Stimulated activated CD8-positive, alpha-beta memory T cell treated with anti-CD3 and anti-CD28 coated beads, Interleukin-4, amount 100 ng/mL, for 1 hour (primary cell): ENCODE measurements at regions not wholly inside any gene's neighbourhood (a gene's known extent, or its start where the extent isn't known, plus 50 kb on each side); places are given as distances from the start of the nearest gene placed in this dataset.

Experiments
- DNase-seq, 2 donors: peaks; one replicate each; pipeline ENCODE4 v3.0.0-alpha.2; 2020; ENCODE audit warnings: low read depth in 2 of 2, low spot score in 1 of 2

DNA sequence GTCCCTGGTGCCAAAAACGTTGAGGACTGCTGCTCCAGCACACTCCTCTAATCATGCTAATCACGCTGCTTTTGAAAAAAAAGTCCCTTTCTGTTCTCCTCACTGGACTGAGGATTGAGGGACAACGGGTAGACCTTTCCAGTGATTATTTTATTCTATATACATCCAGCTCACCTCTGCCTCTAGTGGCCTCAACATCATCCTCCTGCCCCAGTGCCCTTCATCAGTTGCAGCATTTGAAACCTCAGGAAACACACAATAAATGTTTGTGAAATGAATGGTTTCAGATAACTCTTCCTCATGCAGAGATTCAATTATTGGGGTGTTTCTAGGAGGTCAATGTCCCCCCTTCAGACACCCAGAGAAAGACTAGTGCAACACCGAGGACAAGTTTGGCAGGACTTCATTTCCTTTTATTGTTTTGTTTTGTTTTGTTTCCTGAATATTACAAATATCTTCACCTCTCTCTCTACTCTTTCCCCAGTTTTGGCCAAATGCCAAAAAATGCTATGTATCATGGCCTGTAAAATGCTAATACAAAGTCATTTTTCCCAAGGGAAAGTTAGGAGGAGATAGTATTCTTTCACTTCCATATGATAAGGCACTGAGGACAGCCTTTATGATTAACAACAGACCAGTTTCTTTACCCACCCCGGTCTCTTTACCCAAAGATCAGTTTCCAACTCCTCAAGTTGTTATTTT is 460.1 kb upstream of the SLIT2 start:
- no peak for DNase-seq

DNA sequence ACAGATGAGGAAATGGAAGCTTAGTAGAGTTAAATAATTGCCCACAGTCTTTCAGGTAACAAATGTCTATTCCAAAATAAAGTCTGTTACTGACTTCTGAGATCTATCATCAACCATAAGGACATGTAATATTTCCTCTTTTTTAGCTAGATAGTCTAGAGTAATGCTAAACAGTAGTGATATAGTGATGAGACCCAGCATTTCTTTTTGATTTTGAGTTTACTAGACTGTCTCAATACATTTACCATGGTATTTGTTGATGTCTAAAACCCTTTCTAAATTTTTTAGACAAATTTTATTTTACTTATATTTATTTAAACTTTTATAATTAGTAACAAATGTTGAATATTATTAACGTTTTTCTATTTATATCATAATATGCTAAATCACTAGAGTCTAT is 465.1 kb upstream of the SLIT2 start:
- DNase-seq: no peak

DNA sequence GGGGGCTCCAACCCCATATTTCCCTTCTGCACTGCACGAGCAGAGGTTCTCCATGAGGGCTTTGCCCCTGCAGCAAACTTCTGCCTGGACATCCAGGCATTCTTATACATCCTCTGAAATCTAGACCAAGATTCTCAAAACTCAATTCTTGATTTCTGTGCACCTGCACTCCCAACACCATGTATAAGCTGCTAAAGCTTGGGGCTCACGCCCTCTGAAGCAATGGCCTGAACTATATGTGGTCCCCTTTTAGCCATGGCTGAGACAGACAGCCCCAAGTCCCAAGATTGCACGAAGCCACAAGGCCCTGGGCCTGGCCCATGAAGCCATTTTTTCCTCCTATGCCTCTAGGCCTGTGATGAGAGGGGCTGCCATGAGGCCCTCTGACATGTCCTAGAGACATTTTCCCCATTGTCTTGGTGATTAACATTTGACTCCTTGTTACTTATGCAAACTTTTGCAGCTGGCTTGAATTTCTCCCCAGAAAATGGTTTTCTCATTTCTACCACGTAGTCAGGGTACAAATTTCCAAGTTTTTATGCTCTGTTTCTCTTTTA is 468.0 kb upstream of the SLIT2 start:
- DNase-seq: no peak

DNA sequence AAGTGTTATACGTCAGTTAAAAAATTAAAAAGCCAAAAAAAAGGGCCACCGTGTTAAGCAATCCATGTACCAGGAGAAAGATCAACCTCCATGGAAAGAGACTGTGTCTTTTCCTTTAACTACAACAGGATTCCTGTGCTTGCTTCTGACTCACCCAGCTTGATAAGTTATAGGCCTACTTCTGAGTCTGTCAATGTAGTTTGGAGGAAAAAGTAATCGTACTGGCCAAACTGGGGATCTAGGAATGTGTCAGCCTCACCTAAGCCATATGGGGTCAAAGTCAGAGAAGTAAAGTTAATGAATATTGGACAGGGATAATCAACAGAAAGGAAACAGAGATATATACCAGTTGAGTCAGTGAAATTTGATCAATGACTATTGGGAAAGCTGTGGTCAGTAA is 470.8 kb upstream of the SLIT2 start:
- DNase-seq: no peak

DNA sequence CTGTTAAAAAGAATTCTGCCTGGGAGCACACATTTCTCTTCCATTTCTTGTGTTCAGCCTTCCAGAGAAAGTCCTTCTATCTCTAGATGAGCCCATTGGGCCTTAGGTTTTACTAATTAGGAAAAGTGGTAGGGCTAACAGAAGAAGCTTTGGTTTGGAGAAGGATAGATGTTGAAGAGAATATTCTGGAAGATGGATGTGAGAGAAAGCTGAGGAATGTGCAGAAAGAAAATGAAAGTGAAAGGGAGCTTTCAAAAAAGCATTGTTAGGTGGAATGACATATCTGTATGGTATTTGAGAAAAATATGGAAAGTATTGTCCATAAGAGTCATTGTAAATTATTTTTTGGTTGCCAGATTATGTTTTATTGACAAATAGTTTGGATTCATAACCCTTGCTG is 474.8 kb upstream of the SLIT2 start:
- DNase-seq: no peak

DNA sequence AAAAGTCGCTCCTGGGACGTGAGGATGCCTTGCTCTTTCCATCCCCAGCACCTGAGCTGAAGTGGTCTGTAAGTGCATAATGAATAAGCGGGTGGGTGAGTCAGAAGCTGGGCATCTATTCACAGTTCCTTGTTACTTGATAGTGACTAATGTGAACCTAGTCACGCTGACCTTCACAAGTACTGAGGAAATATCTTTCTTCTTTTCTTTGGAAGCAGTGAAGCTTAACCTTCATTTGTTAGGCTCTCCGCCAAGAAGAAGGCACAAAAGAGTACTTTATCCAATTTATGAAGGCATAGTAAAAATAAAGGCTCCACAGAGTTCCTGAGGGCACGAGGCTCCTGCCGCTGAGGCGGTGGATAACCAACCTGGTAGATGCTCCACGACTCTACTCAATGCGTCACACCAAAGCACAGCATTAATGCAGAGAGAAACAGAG is 475.7 kb upstream of the SLIT2 start:
- no peak for DNase-seq

DNA sequence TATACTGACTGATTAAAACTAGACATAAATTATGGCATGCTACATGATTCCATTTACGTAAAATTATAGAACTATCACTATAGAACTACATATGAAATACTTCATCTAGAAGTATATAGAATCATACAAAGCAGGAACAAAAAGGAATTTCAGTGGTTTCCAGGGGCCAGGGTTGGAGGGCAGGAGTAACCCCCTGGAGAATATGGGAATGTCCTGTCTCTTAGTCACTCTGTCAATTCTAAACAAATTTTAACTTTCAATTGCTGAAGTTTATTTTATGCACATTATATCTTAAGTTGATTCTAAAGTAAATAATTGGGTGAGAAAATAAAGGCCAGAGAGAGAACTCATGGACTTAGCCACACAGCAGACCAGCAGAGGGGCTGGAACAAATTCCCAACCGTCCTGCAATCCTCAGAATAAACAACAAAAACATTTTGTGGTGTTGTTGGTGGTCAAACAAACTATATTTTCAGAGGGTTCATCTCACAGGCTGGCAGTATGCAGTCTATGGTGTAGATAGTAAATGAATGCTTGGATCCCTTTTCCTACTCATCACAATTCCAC is 476.9 kb upstream of the SLIT2 start:
- no peak for DNase-seq

DNA sequence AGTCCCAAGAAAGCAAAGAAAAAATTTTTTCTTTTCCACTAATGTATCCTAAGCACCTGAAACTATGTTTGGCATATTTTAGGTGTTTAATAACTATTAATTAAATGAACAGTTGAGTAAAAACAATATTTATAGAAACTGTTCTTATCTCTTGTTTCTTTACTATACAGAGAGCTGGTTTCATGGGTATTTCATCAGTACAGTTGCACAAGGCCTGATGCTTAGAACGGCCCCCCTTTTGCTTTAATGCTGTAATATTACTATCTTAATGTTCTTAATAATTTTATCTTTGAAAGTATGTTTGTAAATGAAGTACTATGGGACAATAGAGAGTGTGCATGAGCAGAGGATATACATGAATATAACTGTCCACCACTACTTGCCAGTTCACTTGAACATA is 479.1 kb upstream of the SLIT2 start:
- no peak for DNase-seq

DNA sequence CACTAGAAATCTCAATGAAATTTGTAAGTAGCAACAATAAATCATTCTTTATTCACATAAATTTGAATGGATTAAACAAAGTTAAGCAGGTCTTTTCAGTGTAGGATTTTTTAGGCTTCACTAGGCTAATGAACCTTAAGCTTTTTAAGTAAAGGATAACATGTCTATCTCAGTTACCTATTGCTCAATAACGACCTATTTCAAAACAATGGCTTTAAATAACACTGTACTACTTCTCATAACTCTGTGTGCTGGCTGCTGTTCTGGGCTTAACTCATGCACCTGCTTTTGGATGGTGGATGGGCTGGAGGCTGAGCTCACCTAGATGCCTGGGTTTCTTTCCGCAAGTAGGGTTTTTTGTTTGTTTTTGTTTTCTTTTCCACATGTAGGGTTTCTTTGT is 495.0 kb upstream of the SLIT2 start:
- no peak for DNase-seq

DNA sequence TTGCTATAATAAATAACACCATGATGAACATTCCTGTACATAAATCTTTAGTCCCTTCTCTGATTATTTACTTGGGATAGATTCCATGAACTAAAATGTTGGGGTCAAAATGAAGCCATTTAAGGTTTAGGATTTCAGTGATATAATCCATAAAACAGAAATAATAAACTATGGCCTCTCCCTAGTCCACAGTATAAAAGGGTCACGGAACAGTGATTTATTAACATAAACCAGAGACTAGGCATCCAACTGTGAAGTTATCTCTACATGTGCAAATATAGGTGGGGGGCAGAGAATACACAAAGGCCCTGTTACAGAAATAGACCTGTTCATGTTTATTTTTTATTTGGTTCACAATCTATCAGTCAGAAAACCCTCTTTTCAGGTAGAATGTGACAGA is 499.1 kb upstream of the SLIT2 start:
- DNase-seq: no peak

DNA sequence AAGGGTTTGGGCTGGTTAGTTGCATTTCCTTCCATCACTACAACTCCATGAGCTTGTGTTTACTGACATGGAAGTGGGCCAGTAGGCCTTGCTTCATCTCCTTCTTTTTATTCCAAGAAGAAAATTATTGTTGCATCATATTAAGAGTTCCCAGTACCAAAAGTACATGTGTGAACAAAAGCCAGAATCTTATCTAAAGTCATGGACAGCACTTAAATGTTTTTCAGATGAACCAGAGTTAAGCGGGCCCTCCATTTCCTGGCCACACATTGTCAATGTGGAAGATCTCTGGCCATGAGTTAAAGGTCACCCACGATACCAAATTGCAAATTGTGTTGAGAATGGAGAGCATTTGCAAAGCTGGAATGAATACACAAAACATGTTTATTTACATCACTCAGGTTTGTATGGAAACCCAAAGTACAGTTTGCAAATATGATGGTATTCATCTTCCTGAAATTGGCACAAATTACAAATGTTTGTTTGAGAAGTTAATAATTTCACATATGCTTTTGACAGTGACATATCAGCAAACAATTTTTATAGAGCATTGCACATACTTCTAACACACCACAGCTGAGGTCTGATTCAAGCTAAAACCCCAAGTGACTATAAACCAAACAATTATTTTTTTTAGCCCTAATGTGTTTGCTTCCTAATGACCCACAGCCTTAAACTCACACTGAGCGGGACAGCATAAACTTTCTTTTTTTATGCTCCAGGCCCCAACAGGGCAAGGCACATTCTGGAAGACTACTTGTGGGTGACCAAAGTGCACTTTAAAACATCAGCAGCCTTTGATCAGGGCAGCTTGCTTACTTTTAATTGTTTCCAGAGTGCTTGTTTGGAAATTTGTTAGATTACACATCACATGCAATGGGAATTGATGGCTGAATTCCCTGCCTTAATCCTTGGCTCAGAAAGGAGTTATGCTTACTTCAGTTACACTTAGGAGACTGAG is 502.9 kb upstream of the SLIT2 start:
- DNase-seq: no peak

DNA sequence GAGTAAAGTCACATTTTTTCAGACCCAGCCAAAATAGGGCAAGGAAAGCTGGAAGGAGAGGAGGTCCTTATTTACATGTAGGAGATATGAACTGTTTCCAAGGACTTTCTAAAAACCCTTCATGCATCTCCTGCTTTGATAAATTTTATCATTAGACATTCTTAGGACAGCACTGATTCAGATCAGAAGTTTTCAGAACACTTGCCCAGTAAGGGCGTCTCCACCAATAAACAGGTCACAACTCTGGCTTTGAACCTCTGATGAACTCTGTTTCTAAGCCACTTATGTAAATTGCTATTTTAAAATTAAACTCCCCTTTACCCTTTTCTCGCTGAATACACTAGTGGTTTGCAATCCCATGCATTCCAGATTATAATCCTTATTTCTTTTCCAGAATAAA is 505.3 kb upstream of the SLIT2 start:
- DNase-seq: no peak

DNA sequence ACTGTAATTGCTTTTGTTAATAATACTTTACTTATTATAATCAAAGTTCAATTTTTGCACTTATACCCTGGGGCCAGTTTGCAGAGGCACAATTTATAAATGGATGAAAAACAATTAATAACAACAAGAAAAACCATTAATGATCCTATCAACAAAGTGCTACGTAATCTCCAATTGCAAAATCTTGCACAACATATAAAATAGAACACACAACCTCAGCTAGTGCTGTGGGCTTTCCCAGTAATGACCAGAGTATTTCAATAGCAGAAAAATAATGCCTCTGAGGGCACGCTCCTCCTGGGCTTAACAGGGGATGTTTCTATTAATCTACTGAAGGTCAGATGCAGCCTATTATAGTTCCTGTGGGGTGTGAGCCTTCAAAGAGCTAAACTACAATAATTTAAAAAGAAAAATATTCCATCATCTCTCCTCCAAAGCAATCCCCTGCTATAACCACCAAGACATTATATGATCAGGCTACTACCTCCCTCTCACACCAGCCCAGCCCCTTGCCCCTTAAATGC is 508.5 kb upstream of the SLIT2 start:
- DNase-seq: no peak

DNA sequence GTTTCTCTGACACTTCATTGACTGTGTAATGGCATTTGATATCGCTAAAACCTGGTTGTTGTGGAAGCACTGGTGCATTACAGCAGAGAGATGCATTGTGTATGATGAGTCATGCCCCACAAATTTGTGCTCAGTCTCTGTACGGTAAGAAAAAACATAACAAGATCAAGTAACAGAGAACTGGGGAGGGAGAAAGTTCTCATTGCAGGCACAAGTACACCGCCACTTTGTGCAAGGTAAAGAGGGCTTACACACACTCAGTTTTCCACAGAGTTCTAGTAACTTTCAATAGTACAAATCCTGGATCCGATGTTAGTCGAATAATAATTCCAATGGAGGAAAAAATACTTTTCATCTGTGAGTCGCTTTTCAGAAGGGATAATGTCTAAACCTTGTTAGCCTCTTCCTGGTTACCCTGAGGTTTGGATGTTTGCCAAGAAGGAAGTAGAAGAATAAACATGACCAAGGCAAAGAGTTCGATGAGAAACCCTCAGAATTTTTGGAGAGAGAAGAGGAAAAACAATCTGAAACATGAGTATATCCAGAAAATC is 512.5 kb upstream of the SLIT2 start:
- no peak for DNase-seq

DNA sequence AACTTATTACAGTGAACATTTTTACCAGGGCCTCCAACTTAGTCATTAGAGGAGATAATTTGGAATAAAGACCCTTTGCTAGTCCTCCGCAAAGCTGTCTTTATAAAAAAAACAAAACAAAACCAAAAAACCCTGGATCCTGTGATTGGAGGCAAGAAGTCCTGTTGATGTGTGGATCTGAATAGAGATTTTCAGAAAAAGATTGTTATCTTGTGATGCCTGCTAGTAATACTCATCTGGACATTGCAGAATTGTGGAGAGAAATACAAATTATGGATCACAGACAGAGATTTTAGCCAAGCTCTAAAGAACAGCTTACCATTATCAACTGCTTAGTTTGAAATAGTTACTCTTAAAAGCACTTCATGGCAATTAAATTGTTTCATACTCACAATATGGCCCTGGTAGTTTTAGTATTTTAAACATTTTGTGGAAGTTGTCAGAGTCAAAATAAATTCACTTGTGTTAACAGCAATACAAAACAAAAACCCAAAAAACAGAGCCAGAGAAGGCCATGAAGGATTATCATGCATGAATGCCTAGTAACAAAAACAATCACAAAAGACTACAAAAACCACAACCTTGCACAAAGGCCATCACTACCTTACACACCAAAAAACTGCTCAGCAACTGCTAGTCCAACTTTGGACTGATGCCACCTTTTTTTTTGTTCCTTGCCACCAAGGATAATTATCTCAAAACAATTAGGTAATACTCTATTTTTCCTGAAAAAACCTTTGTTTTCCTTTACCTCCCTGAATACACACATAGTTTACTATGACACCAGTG is 514.5 kb upstream of the SLIT2 start:
- no peak for DNase-seq

DNA sequence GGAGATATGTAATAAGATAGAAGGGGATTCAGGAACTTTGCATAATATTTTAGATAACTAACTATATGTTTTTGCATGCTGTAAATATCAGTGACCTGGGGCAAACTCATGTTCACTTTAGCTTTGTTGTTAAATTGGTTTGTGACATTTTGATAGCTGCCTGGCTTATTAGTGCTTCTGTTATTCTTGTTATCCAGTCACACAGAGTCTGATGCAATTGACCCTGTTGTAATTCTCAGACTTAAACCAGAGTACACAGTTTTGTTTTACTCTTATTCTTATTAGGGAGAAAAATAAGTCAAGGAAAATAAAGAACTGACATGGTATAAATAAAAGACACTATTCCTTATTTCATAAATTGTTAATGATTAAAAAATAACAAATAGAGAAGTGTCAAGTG is 516.7 kb upstream of the SLIT2 start:
- no peak for DNase-seq

DNA sequence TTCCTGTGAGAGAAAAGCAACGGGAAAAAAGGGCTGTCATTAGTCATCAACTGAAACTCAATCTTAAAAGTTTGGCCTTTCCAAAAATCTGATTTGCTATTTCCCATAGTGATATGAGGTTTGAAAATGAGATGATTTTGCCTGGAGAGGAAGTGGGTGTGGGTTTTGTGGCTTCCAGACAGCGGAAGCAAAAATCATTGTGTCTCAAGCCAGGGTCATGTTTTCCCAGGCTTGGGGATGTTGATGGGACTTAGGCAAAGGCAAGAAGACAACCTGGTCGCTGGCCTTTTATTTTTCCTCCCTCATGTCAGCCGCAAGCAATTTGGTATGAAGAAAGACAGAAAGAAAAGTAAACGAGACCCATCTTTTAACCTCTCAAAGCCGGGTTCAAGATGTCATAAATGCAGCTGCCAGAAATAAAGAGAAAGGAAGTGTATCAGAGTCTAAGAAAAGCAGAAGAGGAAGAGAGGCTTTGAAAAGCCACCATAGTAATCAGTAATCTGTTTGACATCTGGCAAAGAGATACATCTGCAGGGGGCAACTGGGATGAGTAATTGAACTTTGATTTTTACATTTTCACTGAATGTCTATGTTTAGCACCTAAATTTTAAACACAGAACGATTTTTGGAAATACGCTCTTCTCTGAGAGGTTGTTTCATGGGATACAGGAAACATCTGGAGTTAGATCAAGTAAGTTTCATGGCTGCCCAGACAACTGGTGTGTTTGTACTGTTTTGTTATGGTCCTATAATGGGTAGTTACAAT is 521.6 kb upstream of the SLIT2 start:
- DNase-seq: no peak

DNA sequence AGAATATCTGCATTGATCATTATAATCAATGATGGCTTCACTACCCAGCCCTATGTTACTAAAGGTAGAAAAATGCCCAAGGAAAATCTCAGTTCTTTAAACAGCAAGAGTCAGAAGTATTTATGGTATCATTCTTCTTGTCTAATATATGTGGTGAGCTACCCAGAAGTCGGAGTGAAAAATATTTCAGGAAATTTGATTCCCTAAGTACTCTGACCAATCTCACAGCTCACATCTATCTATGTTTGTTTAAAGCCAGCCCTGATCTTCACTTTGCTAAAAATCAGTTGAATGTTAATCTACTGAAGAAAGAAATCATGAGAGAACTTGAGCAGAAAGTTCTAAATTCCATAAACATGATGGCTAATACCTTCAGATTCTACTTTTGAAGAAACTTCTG is 522.9 kb upstream of the SLIT2 start:
- DNase-seq: no peak

DNA sequence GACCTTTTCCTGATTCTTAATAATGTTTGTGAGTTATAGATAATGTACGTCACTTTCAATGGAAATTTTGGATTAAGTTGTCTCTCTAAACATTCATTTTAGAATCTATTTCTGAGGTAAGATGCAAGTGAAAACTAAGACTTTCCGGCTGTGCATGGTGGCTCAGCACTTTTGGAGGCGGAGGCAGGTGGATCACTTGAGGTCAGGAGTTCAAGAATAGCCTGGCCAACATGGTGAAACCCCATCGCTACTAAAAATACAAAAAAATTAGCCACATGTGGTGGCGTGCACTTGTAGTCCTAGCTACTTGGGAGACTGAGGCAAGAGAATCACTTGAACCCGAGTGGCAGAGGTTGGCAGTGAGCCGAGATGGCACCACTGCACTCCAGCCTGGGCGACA is 524.6 kb upstream of the SLIT2 start:
- no peak for DNase-seq

DNA sequence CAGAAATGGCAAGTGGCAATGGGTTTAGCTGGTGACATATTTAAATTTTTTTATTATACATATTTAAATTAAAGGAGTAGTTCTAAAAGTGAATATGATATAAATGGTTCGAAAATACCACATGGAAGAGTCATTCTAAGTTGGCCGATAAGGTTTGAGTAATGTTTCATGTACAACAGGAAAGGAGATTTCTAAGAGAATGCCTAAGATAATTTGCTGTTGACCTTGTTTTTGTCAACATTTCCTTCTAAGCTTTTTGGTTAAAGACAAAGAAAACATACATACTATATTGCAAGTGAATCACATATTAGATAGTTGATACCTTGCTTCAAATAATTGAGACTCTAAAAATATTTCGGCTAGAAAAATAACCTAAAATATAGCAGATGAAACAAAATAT is 526.6 kb upstream of the SLIT2 start:
- DNase-seq: no peak
